ENCODE measurements at regions not wholly inside any gene's neighbourhood (a gene's known extent, or its start where the extent isn't known, plus 50 kb on each side); places are given as distances from the start of the nearest gene placed in this dataset.

DNA sequence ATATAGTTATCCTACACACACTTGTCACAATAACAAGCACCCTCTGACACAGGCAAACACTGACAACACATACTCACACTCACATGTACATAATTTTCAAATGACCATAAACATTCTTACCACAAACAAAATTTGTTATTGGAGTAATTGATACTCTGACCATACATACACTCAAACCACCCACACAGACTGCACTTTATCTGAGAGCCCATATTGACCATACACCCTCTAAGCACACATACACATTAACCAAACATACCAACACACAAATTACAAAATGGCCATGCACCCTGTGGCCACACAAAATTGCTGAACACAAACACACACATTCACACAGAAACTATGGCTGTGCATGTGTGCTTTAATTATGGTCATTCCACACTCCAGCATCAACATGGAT is 79.1 kb upstream of the FAM120A start:
- no peak for DNase-seq

DNA sequence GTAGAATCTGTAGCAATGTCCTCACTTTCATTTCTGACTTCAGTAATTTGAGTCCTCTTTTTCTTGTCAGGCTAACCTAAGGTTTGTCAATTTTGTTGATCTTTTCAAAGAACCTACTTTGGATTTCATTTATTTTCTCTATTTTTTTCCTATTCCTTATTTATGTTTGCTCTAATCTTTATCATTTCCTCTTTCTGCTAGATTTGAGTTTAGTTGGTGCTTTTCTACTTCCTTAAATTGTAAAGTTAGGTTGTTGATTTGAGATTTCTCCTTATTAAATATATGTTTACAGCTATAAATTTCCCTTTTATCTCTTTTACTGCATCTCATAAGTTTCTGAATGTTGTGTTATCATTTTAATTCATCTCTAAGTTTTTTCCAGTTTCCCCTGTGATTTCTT is 75.1 kb upstream of the FAM120A start:
- peak in 2 of 3 donors; percentile 26 to 36 for DNase-seq

DNA sequence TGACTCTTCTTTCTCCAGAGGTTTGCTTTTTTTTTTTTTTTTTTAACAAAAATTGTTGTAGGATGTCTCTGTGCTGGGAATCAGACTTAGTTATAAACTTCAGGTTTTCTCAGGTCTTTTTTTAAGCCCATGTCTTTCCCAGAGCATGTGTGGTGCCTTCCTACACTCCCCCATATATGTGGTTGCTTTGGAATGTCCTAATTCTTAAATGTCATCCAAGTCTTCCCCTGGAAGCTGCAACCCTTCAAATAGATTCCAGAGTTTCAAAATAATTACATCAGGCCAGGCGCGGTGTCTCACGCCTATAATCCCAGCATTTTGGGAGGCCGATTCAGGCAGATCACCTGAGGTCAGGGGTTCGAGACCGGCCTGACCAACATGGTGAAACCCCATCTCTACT is 73.2 kb upstream of the FAM120A start:
- DNase-seq = no peak

DNA sequence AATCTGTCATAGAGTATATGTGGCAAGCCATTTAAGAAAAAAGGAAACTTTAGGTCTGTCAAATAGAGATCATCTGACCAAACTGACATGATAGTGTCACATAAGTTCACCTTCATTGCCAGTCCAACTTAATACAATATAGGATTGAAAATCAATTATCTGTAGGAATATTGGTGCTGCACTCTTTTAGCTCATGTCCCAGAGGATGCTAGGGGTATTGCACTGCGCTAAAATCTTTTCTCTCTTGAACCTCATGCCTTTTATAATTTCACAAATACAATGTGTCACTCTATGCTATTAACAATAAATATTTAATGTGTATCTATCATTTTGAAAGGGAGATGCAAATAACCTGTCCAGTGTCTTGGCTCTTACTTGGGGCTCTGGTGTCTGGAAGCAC is 72.4 kb upstream of the FAM120A start:
- no peak for DNase-seq

DNA sequence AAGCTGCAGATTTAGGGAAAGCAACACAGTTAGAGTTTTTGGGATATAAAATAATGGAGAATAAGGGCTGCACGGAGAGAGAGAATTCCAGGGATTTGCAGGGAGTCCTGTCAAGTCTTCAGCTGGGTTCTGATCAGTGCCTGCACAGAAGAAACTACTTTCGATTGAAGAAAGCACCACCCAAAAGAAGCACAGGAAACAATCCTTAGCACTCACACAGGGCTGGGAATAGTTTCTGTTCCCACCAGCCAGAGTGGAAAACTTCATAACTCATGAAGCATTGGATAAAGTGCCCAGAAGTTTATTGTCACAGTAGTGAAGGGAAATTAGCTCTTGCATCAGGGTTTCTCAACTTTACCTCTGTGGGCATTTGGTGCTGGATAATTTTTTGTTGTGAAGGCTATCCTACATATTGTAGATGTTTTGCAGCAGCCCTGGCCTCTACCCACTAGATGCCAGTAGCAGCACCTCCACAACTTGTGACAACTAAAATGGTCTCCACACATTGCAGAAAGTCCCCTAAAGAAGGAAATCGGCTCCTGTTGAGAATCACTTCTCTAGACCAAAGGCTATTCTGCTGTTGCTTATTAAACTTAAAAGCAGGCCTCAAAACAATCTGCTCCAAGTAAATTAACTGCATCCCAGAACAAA is 71.0 kb upstream of the FAM120A start:
- no peak for DNase-seq

DNA sequence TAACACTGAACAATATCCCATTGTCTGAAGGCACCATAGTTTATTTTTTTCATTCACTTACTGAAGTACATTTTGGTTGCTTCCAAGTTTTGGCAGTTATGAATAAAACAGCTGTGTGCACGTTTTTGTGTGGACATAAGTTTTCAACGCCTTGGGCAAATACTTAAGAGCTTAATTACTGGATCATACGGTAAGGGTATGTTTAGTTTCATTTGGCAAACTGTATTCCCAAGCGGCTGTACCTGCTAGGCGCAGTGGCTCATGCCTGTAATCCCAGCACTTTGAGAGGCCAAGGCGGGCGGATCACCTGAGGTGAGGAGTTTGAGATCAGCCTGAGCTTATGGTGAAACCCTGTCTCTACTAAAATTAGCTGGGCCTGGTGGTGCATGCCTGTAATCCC is 63.7 kb upstream of the FAM120A start:
- peak in 1 of 3 donors; percentile 7 for DNase-seq

DNA sequence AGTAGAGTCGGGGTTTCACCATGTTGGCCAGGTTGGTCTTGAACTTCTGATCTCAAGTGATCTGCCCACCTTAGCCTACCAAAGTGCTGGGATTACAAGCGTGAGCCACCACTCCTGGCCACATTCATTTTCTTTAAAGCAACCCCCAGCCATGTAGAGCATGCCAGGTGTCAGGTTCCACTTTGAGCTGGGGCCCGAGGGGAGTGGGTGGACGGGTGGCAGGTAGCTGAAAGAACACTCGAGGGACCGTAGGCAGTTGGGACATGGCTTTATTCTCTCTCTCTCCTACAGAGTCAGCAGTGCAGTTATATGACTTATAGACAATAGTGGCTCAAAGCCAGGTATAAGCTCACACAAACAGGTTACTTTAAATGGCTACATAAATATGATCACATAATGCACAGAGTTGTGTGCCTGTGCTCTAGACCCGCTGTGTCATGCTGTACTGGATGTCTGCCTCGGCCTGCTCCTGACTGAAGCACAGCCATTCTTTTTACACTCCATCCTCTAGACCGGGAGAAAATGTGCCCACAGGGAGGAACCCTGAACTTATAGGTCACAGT is 60.5 kb upstream of the FAM120A start:
- DNase-seq = no peak

DNA sequence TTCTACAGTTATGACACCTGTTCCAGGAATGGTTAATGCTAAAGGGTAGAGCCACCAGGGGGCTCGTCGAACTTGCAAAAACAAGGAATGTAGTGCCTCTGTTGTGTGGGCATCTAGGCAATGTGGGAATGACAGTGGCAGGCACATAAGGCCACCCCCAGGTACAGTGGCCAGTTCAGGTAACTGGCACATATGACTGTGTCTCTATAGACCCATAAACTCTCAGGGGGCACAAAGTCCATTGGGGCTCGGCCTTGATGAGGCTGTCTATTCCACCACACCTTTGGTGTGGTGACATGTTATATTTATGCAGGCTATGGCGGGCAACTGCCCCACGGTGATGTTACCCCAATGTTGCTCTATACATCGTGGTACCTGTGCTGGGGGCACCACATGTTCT is 59.6 kb upstream of the FAM120A start:
- no peak for DNase-seq

DNA sequence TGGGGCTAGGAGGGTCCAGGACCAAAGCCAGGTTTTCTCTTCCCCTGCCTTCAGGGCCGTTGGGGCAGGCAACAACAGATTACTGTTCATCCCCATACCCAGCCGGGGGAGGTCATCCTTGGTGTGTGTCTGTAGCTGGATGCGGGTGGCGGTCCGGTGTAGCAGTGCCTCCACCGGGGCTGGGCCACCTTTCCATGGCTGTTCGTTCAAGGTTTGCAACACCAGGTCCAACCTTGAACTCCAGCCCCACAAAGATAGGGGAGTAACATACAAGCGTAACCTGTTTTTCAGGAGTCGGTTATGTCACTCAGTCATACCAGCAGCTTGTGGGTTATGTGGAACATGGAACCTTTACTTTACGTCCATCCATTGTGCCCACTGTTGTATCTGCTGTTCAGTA is 58.5 kb upstream of the FAM120A start:
- DNase-seq = no peak

All from suppressor macrophage treated with lipopolysaccharide for 1 hour (primary cell).